ENCODE measurements at regions not wholly inside any gene's neighbourhood (a gene's known extent, or its start where the extent isn't known, plus 50 kb on each side); places are given as distances from the start of the nearest gene placed in this dataset.

DNA sequence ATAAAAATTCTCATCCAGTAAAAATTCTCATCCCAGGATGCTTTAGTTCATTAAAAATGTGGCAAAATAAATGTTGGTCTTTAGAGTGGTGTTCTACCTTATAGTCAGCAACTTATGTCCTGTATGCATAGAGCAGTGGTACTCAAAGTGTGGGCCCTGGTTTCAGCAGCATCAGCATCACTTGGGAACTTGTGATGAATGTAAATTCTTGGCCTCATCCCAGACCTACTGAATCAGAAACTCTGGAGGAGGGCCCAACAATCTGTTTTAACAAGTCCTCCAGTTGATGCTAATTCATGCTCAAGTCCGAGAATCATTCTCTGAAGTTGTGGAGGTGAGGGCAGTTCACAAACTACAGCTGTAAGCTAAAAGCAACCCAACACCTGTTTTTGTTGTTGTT is 307.3 kb upstream of the SATB1 start:
- TF ChIP-seq POLR2AphosphoS5 (IDR thresholded peaks at IDR 0.05), result no peak
- TF ChIP-seq, protein P1, sequence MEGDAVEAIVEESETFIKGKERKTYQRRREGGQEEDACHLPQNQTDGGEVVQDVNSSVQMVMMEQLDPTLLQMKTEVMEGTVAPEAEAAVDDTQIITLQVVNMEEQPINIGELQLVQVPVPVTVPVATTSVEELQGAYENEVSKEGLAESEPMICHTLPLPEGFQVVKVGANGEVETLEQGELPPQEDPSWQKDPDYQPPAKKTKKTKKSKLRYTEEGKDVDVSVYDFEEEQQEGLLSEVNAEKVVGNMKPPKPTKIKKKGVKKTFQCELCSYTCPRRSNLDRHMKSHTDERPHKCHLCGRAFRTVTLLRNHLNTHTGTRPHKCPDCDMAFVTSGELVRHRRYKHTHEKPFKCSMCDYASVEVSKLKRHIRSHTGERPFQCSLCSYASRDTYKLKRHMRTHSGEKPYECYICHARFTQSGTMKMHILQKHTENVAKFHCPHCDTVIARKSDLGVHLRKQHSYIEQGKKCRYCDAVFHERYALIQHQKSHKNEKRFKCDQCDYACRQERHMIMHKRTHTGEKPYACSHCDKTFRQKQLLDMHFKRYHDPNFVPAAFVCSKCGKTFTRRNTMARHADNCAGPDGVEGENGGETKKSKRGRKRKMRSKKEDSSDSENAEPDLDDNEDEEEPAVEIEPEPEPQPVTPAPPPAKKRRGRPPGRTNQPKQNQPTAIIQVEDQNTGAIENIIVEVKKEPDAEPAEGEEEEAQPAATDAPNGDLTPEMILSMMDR (IDR thresholded peaks at IDR 0.05), result no peak
- no peak for TF ChIP-seq POLR2A (IDR thresholded peaks at IDR 0.05)
- TF ChIP-seq EP300 (IDR thresholded peaks at IDR 0.05), result no peak
- 86 to 88% methylated on average over 1 of the region's 1 CpG for WGBS, 2 donors
- Histone ChIP-seq H3K27me3 (no peaks in the 10 kb centered on the region), H3K36me3 (no peaks in the 10 kb centered on the region), H3K9me3 (no peaks in the 10 kb centered on the region), H3K27ac (no peak overlapping the region), H3K4me3 (no peak overlapping the region), H3K4me1 (no peaks in the 10 kb centered on the region)
- DNase-seq, result no peak
- intact Hi-C loops (cut with DNase I), result no loop called here

DNA sequence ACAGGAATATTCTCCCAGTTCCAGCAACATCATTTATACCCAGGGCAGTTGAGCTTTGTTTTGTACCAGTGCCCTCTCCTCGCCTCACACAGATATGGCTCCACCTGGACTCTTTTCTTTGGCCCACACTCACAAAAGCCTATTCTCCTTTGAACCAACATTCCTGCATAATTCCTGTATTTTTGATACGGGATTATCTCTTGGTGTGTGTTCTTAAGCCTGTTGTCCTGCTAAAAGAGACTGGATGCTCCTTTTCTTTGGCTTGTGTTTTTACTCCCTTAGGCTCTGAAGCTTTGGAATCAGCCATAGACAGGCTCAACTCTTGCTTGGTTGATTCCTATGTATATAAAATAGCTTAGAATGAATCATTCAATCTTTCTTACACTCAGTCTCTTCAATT is 305.4 kb upstream of the SATB1 start:
- intact Hi-C loops (cut with DNase I), result no loop called here
- no peak for DNase-seq
- Histone ChIP-seq H3K4me1 (no peaks in the 10 kb centered on the region), H3K36me3 (no peaks in the 10 kb centered on the region), H3K27ac (no peak overlapping the region), H3K27me3 (no peaks in the 10 kb centered on the region), H3K4me3 (no peak overlapping the region), H3K9me3 (no peaks in the 10 kb centered on the region)
- 88 to 93% methylated on average over 2 of the region's 2 CpGs for WGBS, 2 donors
- TF ChIP-seq POLR2AphosphoS5 (IDR thresholded peaks at IDR 0.05) (no peak), EP300 (IDR thresholded peaks at IDR 0.05) (no peak), POLR2A (IDR thresholded peaks at IDR 0.05) (no peak)
- TF ChIP-seq, protein P1 (IDR thresholded peaks at IDR 0.05), result no peak

DNA sequence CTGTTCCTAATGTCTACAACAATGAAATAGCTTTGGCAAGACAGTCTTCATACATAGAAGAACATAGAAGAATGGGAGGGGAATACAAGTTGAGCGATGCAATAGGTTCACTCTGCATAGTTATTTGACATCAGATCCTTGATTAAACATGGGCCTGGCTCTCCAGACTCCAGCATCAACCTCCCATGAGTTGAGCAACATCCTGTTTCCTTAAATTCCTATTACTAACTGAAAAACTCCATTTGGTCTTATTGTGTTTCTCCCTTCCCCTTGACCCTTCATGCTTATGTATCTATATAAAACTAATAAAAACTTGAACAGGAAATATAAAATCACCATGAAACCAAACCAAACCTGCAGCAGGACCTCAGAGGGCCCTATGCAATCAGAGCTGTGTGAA is 304.5 kb upstream of the SATB1 start:
- TF ChIP-seq POLR2AphosphoS5 (IDR thresholded peaks at IDR 0.05) (no peak), EP300 (IDR thresholded peaks at IDR 0.05) (no peak), POLR2A (IDR thresholded peaks at IDR 0.05) (no peak)
- TF ChIP-seq, protein P1 (IDR thresholded peaks at IDR 0.05), result no peak
- intact Hi-C loops (cut with DNase I), result no loop called here
- no peak for DNase-seq
- no peaks in the 10 kb centered on the region for H3K36me3 ChIP-seq
- no peaks in the 10 kb centered on the region for H3K27me3 ChIP-seq
- H3K27ac ChIP-seq, result no peak overlapping the region
- H3K4me3 ChIP-seq, result no peak overlapping the region
- 90 to 94% methylated on average over 1 of the region's 1 CpG for WGBS, 2 donors
- H3K9me3 ChIP-seq, result no peaks in the 10 kb centered on the region
- H3K4me1 ChIP-seq, result no peaks in the 10 kb centered on the region

DNA sequence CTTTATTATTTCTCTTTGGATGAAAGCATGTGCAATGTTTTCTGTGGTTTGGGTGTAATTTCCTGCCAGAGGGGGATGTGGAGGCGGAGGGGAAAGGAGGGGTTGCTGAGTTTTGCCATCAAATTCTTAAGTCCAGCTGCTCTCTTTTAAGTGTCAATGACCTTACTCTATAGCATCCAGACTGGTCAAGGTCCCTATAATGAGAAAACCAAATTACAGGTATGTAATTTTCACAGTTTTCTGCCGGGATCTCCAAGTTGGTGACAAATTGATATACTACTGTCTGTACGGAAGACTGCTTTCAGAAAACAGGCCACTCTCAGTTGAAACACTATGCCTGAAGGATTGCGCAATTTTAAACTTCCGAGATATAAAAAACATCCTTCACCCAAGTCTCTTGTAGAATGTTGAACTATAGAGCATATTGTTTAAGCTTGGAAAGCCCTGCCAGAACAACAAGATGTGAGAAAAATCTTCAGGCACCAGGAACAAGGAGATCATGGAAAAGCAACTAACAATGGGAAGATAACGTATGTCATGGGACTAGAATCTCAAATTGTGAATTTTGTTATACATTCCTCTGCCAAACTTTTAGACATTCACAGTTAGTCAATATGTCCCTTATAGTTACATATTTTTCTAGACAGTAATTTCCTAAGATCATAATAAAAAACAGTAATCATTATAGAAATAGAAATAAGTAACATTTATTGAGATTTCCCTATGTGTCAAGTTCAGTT is 300.7 kb upstream of the SATB1 start:
- no peaks in the 10 kb centered on the region for H3K36me3 ChIP-seq
- TF ChIP-seq POLR2A (IDR thresholded peaks at IDR 0.05) (no peak), POLR2AphosphoS5 (IDR thresholded peaks at IDR 0.05) (no peak), EP300 (IDR thresholded peaks at IDR 0.05) (no peak)
- TF ChIP-seq, protein P1 (IDR thresholded peaks at IDR 0.05), result no peak
- 46 to 78% methylated on average over 6 of the region's 6 CpGs for WGBS, 2 donors
- no peak overlapping the region for H3K27ac ChIP-seq
- no peaks in the 10 kb centered on the region for H3K9me3 ChIP-seq
- intact Hi-C loops (cut with DNase I), result no loop called here
- H3K4me3 ChIP-seq, result no peak overlapping the region
- no peaks in the 10 kb centered on the region for H3K27me3 ChIP-seq
- no peaks in the 10 kb centered on the region for H3K4me1 ChIP-seq
- DNase-seq, result no peak

DNA sequence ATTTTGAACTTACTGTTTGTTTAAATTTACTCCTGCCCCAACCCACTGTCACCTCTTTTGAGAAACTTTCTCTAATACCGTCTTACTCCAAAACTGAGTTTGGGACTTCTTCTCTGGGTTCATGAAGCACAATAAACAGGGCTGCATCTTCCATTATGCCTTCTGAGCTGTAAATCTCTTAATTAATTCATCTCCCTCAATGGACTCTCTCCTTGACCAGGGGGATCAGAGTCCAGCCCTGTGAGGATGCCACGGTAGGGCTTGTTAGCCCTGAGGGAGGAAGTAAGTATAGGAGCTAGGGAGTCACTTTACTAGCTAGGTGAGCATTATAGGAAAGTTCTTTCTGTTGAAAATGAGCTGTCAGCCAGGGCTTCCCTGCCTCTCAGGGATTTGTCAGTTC is 299.3 kb upstream of the SATB1 start:
- no peak for DNase-seq
- 65 to 70% methylated on average over 2 of the region's 2 CpGs for WGBS, 2 donors
- Histone ChIP-seq H3K36me3 (no peaks in the 10 kb centered on the region), H3K27ac (no peak overlapping the region), H3K27me3 (no peaks in the 10 kb centered on the region), H3K4me3 (no peak overlapping the region), H3K9me3 (no peaks in the 10 kb centered on the region), H3K4me1 (no peaks in the 10 kb centered on the region)
- intact Hi-C loops (cut with DNase I), result no loop called here
- TF ChIP-seq POLR2AphosphoS5 (IDR thresholded peaks at IDR 0.05) (no peak), EP300 (IDR thresholded peaks at IDR 0.05) (no peak), POLR2A (IDR thresholded peaks at IDR 0.05) (no peak)
- TF ChIP-seq, protein P1 (IDR thresholded peaks at IDR 0.05), result no peak

All from sigmoid colon (tissue), 6 donors.